ENCODE measurements at regions not wholly inside any gene's neighbourhood (a gene's known extent, or its start where the extent isn't known, plus 50 kb on each side); places are given as distances from the start of the nearest gene placed in this dataset.

DNA sequence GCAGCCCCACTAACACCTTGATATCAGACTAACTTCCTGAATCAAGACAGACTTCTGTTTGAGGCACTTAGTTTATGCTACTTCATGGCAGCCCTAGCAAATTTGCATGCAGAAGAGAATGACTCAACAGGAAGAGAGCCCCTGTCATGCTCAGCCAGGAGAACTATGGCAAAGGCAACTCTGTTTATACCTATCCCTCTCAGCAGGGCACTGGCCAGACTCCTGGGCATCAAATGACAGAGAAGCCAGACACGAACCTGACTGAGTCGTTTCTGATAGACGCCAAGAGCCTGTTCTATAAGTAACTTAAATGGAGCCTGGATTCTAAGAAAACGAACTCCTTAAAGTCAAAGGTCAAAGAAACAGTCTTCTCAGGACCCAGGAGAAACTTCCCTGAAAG, 50.9 kb upstream of the UNC5B start:
- no peak overlapping the region for H3K4me2 ChIP-seq (ENCODE audit: control insufficient read depth, extremely low read depth, insufficient read depth, low read depth, low read length)

More for the DNA sequence above, 50.9 kb upstream of the UNC5B start:
- Histone ChIP-seq H3K4me3 (ENCODE audit: control insufficient read depth in 2 of 3, extremely low read depth in 1 of 3, insufficient read depth in 2 of 3, low read depth in 1 of 3, low read length in 3 of 3) (no peak overlapping the region), H3K9ac (ENCODE audit: control insufficient read depth, extremely low read depth, insufficient read depth, low read length) (no peak overlapping the region), H4K20me1 (ENCODE audit: control insufficient read depth, extremely low read depth, insufficient read depth, low read length) (no peaks in the 10 kb centered on the region), H3K79me2 (ENCODE audit: control insufficient read depth, insufficient read depth, low read length) (no peaks in the 10 kb centered on the region), H3K36me3 (ENCODE audit: control insufficient read depth in 2 of 2, extremely low read depth in 1 of 2, insufficient read depth in 2 of 2, low read length in 2 of 2) (no peaks in the 10 kb centered on the region), H3K27ac (ENCODE audit: control insufficient read depth, insufficient read depth, low read length) (no peak overlapping the region), H3K27me3 (ENCODE audit: control insufficient read depth, extremely low read depth, insufficient read depth, low read length) (peaks cover 3% of the 10 kb centered on the region), H3K4me1 (ENCODE audit: control insufficient read depth, extremely low read depth, insufficient read depth, low read length) (no peaks in the 10 kb centered on the region), H3K9me3 (ENCODE audit: control insufficient read depth, low read depth, low read length) (no peaks in the 10 kb centered on the region), H2AFZ (ENCODE audit: control insufficient read depth, low read length) (no peak overlapping the region), H3K9me1 (ENCODE audit: control insufficient read depth, extremely low read depth, insufficient read depth, low read length) (no peaks in the 10 kb centered on the region)
- dilution Hi-C loops (cut with MboI; ENCODE audit: extremely low pct_ligation_motif_present, low sequenced_read_pairs): no loop called here
- TF ChIP-seq, protein P1, sequence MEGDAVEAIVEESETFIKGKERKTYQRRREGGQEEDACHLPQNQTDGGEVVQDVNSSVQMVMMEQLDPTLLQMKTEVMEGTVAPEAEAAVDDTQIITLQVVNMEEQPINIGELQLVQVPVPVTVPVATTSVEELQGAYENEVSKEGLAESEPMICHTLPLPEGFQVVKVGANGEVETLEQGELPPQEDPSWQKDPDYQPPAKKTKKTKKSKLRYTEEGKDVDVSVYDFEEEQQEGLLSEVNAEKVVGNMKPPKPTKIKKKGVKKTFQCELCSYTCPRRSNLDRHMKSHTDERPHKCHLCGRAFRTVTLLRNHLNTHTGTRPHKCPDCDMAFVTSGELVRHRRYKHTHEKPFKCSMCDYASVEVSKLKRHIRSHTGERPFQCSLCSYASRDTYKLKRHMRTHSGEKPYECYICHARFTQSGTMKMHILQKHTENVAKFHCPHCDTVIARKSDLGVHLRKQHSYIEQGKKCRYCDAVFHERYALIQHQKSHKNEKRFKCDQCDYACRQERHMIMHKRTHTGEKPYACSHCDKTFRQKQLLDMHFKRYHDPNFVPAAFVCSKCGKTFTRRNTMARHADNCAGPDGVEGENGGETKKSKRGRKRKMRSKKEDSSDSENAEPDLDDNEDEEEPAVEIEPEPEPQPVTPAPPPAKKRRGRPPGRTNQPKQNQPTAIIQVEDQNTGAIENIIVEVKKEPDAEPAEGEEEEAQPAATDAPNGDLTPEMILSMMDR (optimal IDR thresholded peaks at IDR 0.05 in 1 of 3, IDR thresholded peaks at IDR 0.05 in 1 of 3, conservative IDR thresholded peaks at IDR 0.05 in 1 of 3; ENCODE audit: extremely low read depth in 1 of 3, insufficient read depth in 2 of 3, low read length in 3 of 3): no peak
- TF ChIP-seq EZH2 (IDR thresholded peaks at IDR 0.05; ENCODE audit: low read length): no peak
- FAIRE-seq: no peak
- no peak for DNase-seq (ENCODE audit: low read depth, low spot score)

Data from keratinocyte (primary cell).